ENCODE measurements at regions not wholly inside any gene's neighbourhood (a gene's known extent, or its start where the extent isn't known, plus 50 kb on each side); places are given as distances from the start of the nearest gene placed in this dataset.

GRCh38 chr3:43783987-43784639, 93.4 kb downstream of the ABHD5 start:
- no peak for DNase-seq (ENCODE audit: low read depth in 3 of 3)

GRCh38 chr3:43784640-43785011, 93.9 kb downstream of the ABHD5 start:
- DNase-seq (ENCODE audit: low read depth in 3 of 3), result no peak

GRCh38 chr3:43785551-43785950, 94.8 kb downstream of the ABHD5 start:
- no peak for DNase-seq (ENCODE audit: low read depth in 3 of 3)

- DNase-seq (ENCODE audit: low read depth in 3 of 3), result no peak
Measured at GRCh38 chr3:43786102-43786501, 95.4 kb downstream of the ABHD5 start.

GRCh38 chr3:43786526-43787305, 96.0 kb downstream of the ABHD5 start:
- no peak for DNase-seq (ENCODE audit: low read depth in 3 of 3)

- no peak for DNase-seq (ENCODE audit: low read depth in 3 of 3)
Measured at GRCh38 chr3:43787330-43787729, 96.6 kb downstream of the ABHD5 start.

GRCh38 chr3:43789028-43789427, 98.3 kb downstream of the ABHD5 start:
- no peak for DNase-seq (ENCODE audit: low read depth in 3 of 3)

GRCh38 chr3:43790060-43790459, 99.3 kb downstream of the ABHD5 start:
- no peak for DNase-seq (ENCODE audit: low read depth in 3 of 3)

- no peak for DNase-seq (ENCODE audit: low read depth in 3 of 3)
Measured at GRCh38 chr3:43790476-43790875, 99.7 kb downstream of the ABHD5 start.

- no peak for DNase-seq (ENCODE audit: low read depth in 3 of 3)
Measured at GRCh38 chr3:43791246-43791645, 100.5 kb downstream of the ABHD5 start.

GRCh38 chr3:43792904-43793303, 102.2 kb downstream of the ABHD5 start:
- no peak for DNase-seq (ENCODE audit: low read depth in 3 of 3)

- DNase-seq (ENCODE audit: low read depth in 3 of 3), result no peak
Measured at GRCh38 chr3:43793648-43794372, 103.1 kb downstream of the ABHD5 start.

- no peak for DNase-seq (ENCODE audit: low read depth in 3 of 3)
Measured at GRCh38 chr3:43794776-43795175, 104.0 kb downstream of the ABHD5 start.

GRCh38 chr3:43795491-43795890, 104.8 kb downstream of the ABHD5 start:
- DNase-seq (ENCODE audit: low read depth in 3 of 3), result no peak

- DNase-seq (ENCODE audit: low read depth in 3 of 3), result no peak
Measured at GRCh38 chr3:43796041-43796596, 105.4 kb downstream of the ABHD5 start.

- DNase-seq (ENCODE audit: low read depth in 3 of 3), result no peak
Measured at GRCh38 chr3:43797794-43798193, 107.1 kb downstream of the ABHD5 start.

GRCh38 chr3:43810797-43811196, 120.1 kb downstream of the ABHD5 start:
- DNase-seq (ENCODE audit: low read depth in 3 of 3), result no peak

- no peak for DNase-seq (ENCODE audit: low read depth in 3 of 3)
Measured at GRCh38 chr3:43814461-43814860, 123.7 kb downstream of the ABHD5 start.

GRCh38 chr3:43816372-43816771, 125.6 kb downstream of the ABHD5 start:
- no peak for DNase-seq (ENCODE audit: low read depth in 3 of 3)

- DNase-seq (ENCODE audit: low read depth in 3 of 3), result no peak
Measured at GRCh38 chr3:43817064-43817463, 126.3 kb downstream of the ABHD5 start.

- DNase-seq (ENCODE audit: low read depth in 3 of 3), result no peak
Measured at GRCh38 chr3:43817825-43818224, 127.1 kb downstream of the ABHD5 start.

- DNase-seq (ENCODE audit: low read depth in 3 of 3), result no peak
Measured at GRCh38 chr3:43818229-43818628, 127.5 kb downstream of the ABHD5 start.

Data from stimulated activated CD4-positive, alpha-beta T cell treated with anti-CD3 and anti-CD28 coated beads, TNF-alpha, amount 100 ng/mL, for 4 hours (primary cell).